ENCODE measurements at regions not wholly inside any gene's neighbourhood (a gene's known extent, or its start where the extent isn't known, plus 50 kb on each side); places are given as distances from the start of the nearest gene placed in this dataset.
"Not testable (repeated sequence)": the region's sequence is repeated elsewhere in the genome, so short reads cannot be mapped to it uniquely, and the experiment has no call there.

GRCh38 chr5:54883374-54884194 is 101.8 kb downstream of the ESM1 start:
- no peak for DNase-seq

- DNase-seq, result no peak
These were observed 102.6 kb downstream of the ESM1 start for GRCh38 chr5:54882841-54883240.

GRCh38 chr5:54882101-54882500 is 103.3 kb downstream of the ESM1 start:
- DNase-seq, result no peak

GRCh38 chr5:54881286-54882005 is 103.9 kb downstream of the ESM1 start:
- DNase-seq, result no peak

GRCh38 chr5:54876976-54877375 is 108.4 kb downstream of the ESM1 start:
- no peak for DNase-seq

- no peak for DNase-seq
These were observed 108.8 kb downstream of the ESM1 start for GRCh38 chr5:54876556-54876955.

- DNase-seq, result no peak
These were observed 110.9 kb downstream of the ESM1 start for GRCh38 chr5:54874337-54875021.

GRCh38 chr5:54873691-54874090 is 111.7 kb downstream of the ESM1 start:
- DNase-seq, result no peak

- no peak for DNase-seq
These were observed 112.6 kb downstream of the ESM1 start for GRCh38 chr5:54872810-54873209.

- no peak for DNase-seq
These were observed 115.1 kb downstream of the ESM1 start for GRCh38 chr5:54870271-54870670.

- DNase-seq, result no peak
These were observed 115.7 kb downstream of the ESM1 start for GRCh38 chr5:54869691-54870090.

- no peak for DNase-seq
These were observed 116.6 kb downstream of the ESM1 start for GRCh38 chr5:54868511-54869483.

- DNase-seq, result no peak
These were observed 118.0 kb downstream of the ESM1 start for GRCh38 chr5:54867310-54867944.

- not testable (repeated sequence) for DNase-seq
These were observed 120.4 kb downstream of the ESM1 start for GRCh38 chr5:54864911-54865515.

GRCh38 chr5:54862036-54862435 is 123.4 kb downstream of the ESM1 start:
- no peak for DNase-seq

- no peak for DNase-seq
These were observed 124.0 kb downstream of the ESM1 start for GRCh38 chr5:54861212-54861894.

- no peak for DNase-seq
These were observed 125.1 kb downstream of the ESM1 start for GRCh38 chr5:54860321-54860720.

GRCh38 chr5:54859316-54859715 is 126.1 kb downstream of the ESM1 start:
- DNase-seq, result no peak

GRCh38 chr5:54854883-54855581 is 130.4 kb downstream of the ESM1 start:
- DNase-seq, result no peak

GRCh38 chr5:54852007-54852406 is 133.4 kb downstream of the ESM1 start:
- DNase-seq, result no peak

Data from activated CD4-positive, CD25-positive, alpha-beta regulatory T cell (primary cell).